ENCODE measurements at regions not wholly inside any gene's neighbourhood (a gene's known extent, or its start where the extent isn't known, plus 50 kb on each side); places are given as distances from the start of the nearest gene placed in this dataset.

DNA sequence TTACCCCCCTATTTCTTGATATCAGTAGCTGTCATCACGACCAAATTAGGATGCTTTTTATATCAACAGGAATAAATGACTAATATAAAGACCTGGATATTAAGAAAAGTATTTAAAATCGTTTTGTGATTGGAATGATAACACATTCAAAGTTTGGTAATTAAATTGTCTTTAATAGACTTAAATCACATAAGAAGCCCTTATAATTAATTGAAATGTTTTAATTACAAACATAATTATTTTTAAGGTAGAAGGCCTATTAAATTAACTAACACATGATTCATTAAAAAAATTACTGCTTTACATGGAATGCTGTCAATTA is 412.4 kb downstream of the FUT8 start:
- Histone ChIP-seq H3K4me3 (ENCODE audit: low read depth, low read length) (no peak overlapping the region), H3K27me3 (ENCODE audit: control insufficient read depth, insufficient read depth, low read length) (no peaks in the 10 kb centered on the region), H3K4me1 (ENCODE audit: control insufficient read depth, insufficient read depth, low read length, poor library complexity, severe bottlenecking) (peaks cover 7% of the 10 kb centered on the region), H3K27ac (ENCODE audit: insufficient read depth, low read length, poor library complexity, severe bottlenecking) (no peak overlapping the region), H3K9me3 (ENCODE audit: control insufficient read depth in 2 of 2, low read length in 2 of 2) (no peaks in the 10 kb centered on the region), H3K36me3 (ENCODE audit: control insufficient read depth, insufficient read depth, low read length) (no peaks in the 10 kb centered on the region)
- no peak overlapping the region for H3K4me3 Mint-ChIP-seq
- H3K9me3 Mint-ChIP-seq, result peaks cover 0 to 2% (median 0%) of the 10 kb centered on the region in 7 donors
- no peak for DNase-seq
- H3K4me1 Mint-ChIP-seq, result peaks cover 6 to 26% (median 18%) of the 10 kb centered on the region in 4 donors
- H3K36me3 Mint-ChIP-seq, result no peaks in the 10 kb centered on the region
- no peak for ATAC-seq (ENCODE audit: low read depth in 2 of 2)
- H3K27ac Mint-ChIP-seq, result no peak overlapping the region
- no peaks in the 10 kb centered on the region for H3K27me3 Mint-ChIP-seq

DNA sequence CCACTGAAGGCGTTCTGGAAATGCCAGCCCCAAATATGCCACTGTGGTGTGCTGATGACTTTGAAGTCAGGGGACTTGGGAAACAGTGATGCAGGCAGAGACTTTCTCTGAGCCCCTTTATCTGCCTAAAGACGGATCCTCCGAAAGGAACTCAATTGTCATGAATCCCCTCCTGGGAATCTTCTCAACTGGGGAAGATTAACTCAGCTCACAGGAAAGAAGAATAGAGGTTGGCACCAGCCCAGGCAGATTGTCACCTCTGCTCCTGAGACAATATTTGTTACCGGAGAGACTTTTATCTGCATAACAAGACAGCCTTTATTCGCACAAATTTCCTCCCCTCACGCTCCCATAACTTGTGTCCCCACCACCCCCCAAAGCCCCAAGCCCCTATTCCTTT is 414.4 kb downstream of the FUT8 start:
- Histone ChIP-seq H3K4me1 (ENCODE audit: control insufficient read depth, insufficient read depth, low read length, poor library complexity, severe bottlenecking) (peaks cover 7% of the 10 kb centered on the region), H3K36me3 (ENCODE audit: control insufficient read depth, insufficient read depth, low read length) (no peaks in the 10 kb centered on the region), H3K9me3 (ENCODE audit: control insufficient read depth in 2 of 2, low read length in 2 of 2) (no peaks in the 10 kb centered on the region), H3K27ac (ENCODE audit: insufficient read depth, low read length, poor library complexity, severe bottlenecking) (no peak overlapping the region), H3K4me3 (ENCODE audit: low read depth, low read length) (no peak overlapping the region), H3K27me3 (ENCODE audit: control insufficient read depth, insufficient read depth, low read length) (no peaks in the 10 kb centered on the region)
- Mint-ChIP-seq H3K27ac (no peak overlapping the region), H3K4me1 (peaks cover 6 to 35% (median 18%) of the 10 kb centered on the region in 4 donors), H3K27me3 (no peaks in the 10 kb centered on the region), H3K36me3 (no peaks in the 10 kb centered on the region), H3K4me3 (no peak overlapping the region), H3K9me3 (peaks cover 0 to 2% (median 0%) of the 10 kb centered on the region in 7 donors)
- ATAC-seq (ENCODE audit: low read depth in 2 of 2) (no peak), DNase-seq (no peak)

DNA sequence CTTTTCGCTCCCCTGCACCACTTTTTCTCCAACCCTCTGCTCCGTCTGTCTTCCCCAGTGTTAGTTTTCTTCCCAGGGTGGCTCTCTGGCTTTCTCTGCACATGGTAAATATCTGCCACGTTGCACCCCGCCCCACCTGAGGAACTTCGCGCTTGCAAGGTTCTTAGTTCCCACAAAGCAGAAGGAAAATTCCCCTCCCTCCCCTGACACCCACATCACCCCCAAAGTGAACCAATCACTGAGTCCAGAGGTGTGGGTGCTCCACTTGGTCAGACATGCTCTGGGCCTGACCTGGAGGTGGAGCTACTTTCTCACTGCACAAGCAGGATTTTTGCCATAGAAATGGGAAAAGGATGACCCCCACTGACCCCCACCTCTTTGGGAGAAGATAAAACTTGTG is 415.0 kb downstream of the FUT8 start:
- no peak overlapping the region for H3K27ac Mint-ChIP-seq

GRCh38 chr14:65828396-65828795 is 415.9 kb downstream of the FUT8 start:
- Histone ChIP-seq H3K27me3 (ENCODE audit: control insufficient read depth, insufficient read depth, low read length) (no peaks in the 10 kb centered on the region), H3K27ac (ENCODE audit: insufficient read depth, low read length, poor library complexity, severe bottlenecking) (no peak overlapping the region), H3K4me3 (ENCODE audit: low read depth, low read length) (no peak overlapping the region), H3K36me3 (ENCODE audit: control insufficient read depth, insufficient read depth, low read length) (no peaks in the 10 kb centered on the region), H3K4me1 (ENCODE audit: control insufficient read depth, insufficient read depth, low read length, poor library complexity, severe bottlenecking) (peaks cover 15% of the 10 kb centered on the region), H3K9me3 (ENCODE audit: control insufficient read depth in 2 of 2, low read length in 2 of 2) (no peaks in the 10 kb centered on the region)
- H3K27ac Mint-ChIP-seq, result peak overlapping the region in 2 of 3 donors; percentile 29 to 84
- no peak overlapping the region for H3K4me3 Mint-ChIP-seq
- DNase-seq (no peak), ATAC-seq (ENCODE audit: low read depth in 2 of 2) (no peak)
- H3K9me3 Mint-ChIP-seq, result peaks cover 0 to 2% (median 0%) of the 10 kb centered on the region in 7 donors
- no peaks in the 10 kb centered on the region for H3K36me3 Mint-ChIP-seq
- H3K4me1 Mint-ChIP-seq, result peaks cover 14 to 47% (median 27%) of the 10 kb centered on the region in 4 donors
- no peaks in the 10 kb centered on the region for H3K27me3 Mint-ChIP-seq

More for the DNA sequence above, 415.0 kb downstream of the FUT8 start:
- Histone ChIP-seq H3K27me3 (ENCODE audit: control insufficient read depth, insufficient read depth, low read length) (no peaks in the 10 kb centered on the region), H3K4me3 (ENCODE audit: low read depth, low read length) (no peak overlapping the region), H3K27ac (ENCODE audit: insufficient read depth, low read length, poor library complexity, severe bottlenecking) (no peak overlapping the region), H3K36me3 (ENCODE audit: control insufficient read depth, insufficient read depth, low read length) (no peaks in the 10 kb centered on the region), H3K4me1 (ENCODE audit: control insufficient read depth, insufficient read depth, low read length, poor library complexity, severe bottlenecking) (peaks cover 7% of the 10 kb centered on the region), H3K9me3 (ENCODE audit: control insufficient read depth in 2 of 2, low read length in 2 of 2) (no peaks in the 10 kb centered on the region)
- no peaks in the 10 kb centered on the region for H3K36me3 Mint-ChIP-seq
- no peak for ATAC-seq (ENCODE audit: low read depth in 2 of 2)
- peaks cover 9 to 38% (median 20%) of the 10 kb centered on the region in 4 donors for H3K4me1 Mint-ChIP-seq
- DNase-seq, result no peak
- no peak overlapping the region for H3K4me3 Mint-ChIP-seq
- H3K27me3 Mint-ChIP-seq, result no peaks in the 10 kb centered on the region
- peaks cover 0 to 2% (median 0%) of the 10 kb centered on the region in 7 donors for H3K9me3 Mint-ChIP-seq

DNA sequence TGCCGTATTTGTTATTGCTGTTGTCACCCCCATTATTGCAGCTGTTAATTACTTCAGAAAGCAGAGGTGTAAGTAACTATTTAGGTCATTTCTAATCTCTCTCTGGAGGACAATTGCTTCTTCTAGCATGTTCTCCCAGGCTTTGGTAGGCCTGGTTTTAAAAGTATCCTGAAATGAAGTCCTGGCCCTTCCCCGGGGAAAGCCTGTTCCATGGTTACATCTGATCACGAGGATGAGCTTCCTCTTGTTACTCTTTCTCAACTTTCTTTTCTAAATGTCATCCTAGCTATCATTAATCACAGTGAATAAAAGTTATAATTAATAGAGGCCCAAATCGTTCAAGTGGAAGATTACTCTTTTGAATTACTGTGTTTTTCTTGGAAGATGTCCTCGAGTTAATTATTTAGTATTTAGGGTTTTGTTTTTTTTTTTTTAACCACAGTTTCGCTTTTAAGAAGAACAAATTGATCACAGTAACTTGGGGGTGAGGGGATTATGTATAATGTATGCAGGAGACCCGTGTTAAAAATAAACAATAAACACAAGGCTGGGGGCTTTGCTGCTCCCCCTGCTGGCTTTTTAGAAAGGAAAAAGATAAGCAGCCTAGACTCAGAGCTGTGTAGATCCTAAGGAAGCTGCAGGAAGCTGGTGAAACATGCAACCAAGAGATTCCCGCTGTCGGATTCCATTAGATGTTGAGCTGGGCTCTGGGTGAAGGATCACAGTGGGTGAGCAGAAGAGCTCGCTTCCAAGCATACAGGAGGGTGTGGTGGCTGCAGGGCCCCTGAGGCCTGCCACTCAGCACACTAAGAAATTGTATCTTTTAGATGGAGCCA is 420.1 kb downstream of the FUT8 start:
- H3K9me3 ChIP-seq (ENCODE audit: control insufficient read depth in 2 of 2, low read length in 2 of 2), result no peaks in the 10 kb centered on the region
- Mint-ChIP-seq H3K4me1 (peaks cover 8 to 69% (median 33%) of the 10 kb centered on the region in 4 donors), H3K27ac (peak overlapping the region; percentile 62 to 74 (median 65)), H3K9me3 (peaks cover 0 to 2% (median 0%) of the 10 kb centered on the region in 7 donors), H3K4me3 (peak overlapping the region in 1 of 4 donors; percentile 13), H3K27me3 (no peaks in the 10 kb centered on the region), H3K36me3 (no peaks in the 10 kb centered on the region)
- ATAC-seq (ENCODE audit: low read depth in 2 of 2), result no peak
- no peaks in the 10 kb centered on the region for H3K27me3 ChIP-seq (ENCODE audit: control insufficient read depth, insufficient read depth, low read length)
- H3K4me1 ChIP-seq (ENCODE audit: control insufficient read depth, insufficient read depth, low read length, poor library complexity, severe bottlenecking), result peaks cover 12% of the 10 kb centered on the region
- no peak for DNase-seq
- no peak overlapping the region for H3K27ac ChIP-seq (ENCODE audit: insufficient read depth, low read length, poor library complexity, severe bottlenecking)
- H3K36me3 ChIP-seq (ENCODE audit: control insufficient read depth, insufficient read depth, low read length), result no peaks in the 10 kb centered on the region
- H3K4me3 ChIP-seq (ENCODE audit: low read depth, low read length), result peak overlapping the region; percentile 1

GRCh38 chr14:65833267-65833880 is 420.8 kb downstream of the FUT8 start:
- H3K9me3 Mint-ChIP-seq, result peaks cover 0 to 2% (median 0%) of the 10 kb centered on the region in 7 donors
- ATAC-seq (ENCODE audit: low read depth in 2 of 2), result no peak
- H3K27ac Mint-ChIP-seq, result peak overlapping the region; percentile 24 to 74 (median 73)
- no peaks in the 10 kb centered on the region for H3K36me3 ChIP-seq (ENCODE audit: control insufficient read depth, insufficient read depth, low read length)
- H3K27me3 ChIP-seq (ENCODE audit: control insufficient read depth, insufficient read depth, low read length), result no peaks in the 10 kb centered on the region
- peaks cover 16% of the 10 kb centered on the region for H3K4me1 ChIP-seq (ENCODE audit: control insufficient read depth, insufficient read depth, low read length, poor library complexity, severe bottlenecking)
- no peak overlapping the region for H3K4me3 ChIP-seq (ENCODE audit: low read depth, low read length)
- no peak overlapping the region for H3K4me3 Mint-ChIP-seq
- H3K4me1 Mint-ChIP-seq, result peaks cover 15 to 76% (median 36%) of the 10 kb centered on the region in 4 donors
- H3K36me3 Mint-ChIP-seq, result no peaks in the 10 kb centered on the region
- no peak for DNase-seq
- H3K9me3 ChIP-seq (ENCODE audit: control insufficient read depth in 2 of 2, low read length in 2 of 2), result no peaks in the 10 kb centered on the region
- H3K27ac ChIP-seq (ENCODE audit: insufficient read depth, low read length, poor library complexity, severe bottlenecking), result no peak overlapping the region
- H3K27me3 Mint-ChIP-seq, result no peaks in the 10 kb centered on the region

DNA sequence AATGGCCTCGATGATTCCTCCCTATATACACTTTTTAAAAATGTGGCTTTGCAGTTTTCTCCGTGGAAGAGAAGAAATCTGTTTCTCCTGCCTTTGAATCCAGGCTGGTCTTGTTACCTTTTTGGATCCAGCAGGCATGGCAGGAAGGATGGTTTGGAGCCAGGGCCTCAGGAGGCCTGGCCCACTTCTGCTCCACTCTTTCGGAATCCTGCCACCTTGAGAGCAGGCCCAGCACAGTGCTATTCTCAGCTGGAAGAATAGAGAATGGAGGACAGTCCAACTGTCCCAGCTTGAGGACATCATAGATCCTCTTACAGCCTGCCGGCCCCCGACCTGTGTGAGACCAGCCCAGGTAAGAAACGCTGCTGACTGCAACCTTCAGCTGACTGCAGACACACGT is 421.5 kb downstream of the FUT8 start:
- peak overlapping the region in 2 of 3 donors; percentile 73 to 79 for H3K27ac Mint-ChIP-seq
- no peak for ATAC-seq (ENCODE audit: low read depth in 2 of 2)
- no peak overlapping the region for H3K4me3 ChIP-seq (ENCODE audit: low read depth, low read length)
- H3K36me3 Mint-ChIP-seq, result no peaks in the 10 kb centered on the region
- peaks cover 0 to 2% (median 0%) of the 10 kb centered on the region in 7 donors for H3K9me3 Mint-ChIP-seq
- no peak overlapping the region for H3K27ac ChIP-seq (ENCODE audit: insufficient read depth, low read length, poor library complexity, severe bottlenecking)
- peaks cover 21% of the 10 kb centered on the region for H3K4me1 ChIP-seq (ENCODE audit: control insufficient read depth, insufficient read depth, low read length, poor library complexity, severe bottlenecking)
- peaks cover 22 to 79% (median 40%) of the 10 kb centered on the region in 4 donors for H3K4me1 Mint-ChIP-seq
- H3K4me3 Mint-ChIP-seq, result no peak overlapping the region
- H3K36me3 ChIP-seq (ENCODE audit: control insufficient read depth, insufficient read depth, low read length), result no peaks in the 10 kb centered on the region
- no peak for DNase-seq
- H3K27me3 Mint-ChIP-seq, result no peaks in the 10 kb centered on the region
- no peaks in the 10 kb centered on the region for H3K27me3 ChIP-seq (ENCODE audit: control insufficient read depth, insufficient read depth, low read length)
- H3K9me3 ChIP-seq (ENCODE audit: control insufficient read depth in 2 of 2, low read length in 2 of 2), result no peaks in the 10 kb centered on the region

All from CD4-positive, CD25-positive, alpha-beta regulatory T cell (primary cell).